ENCODE measurements at regions not wholly inside any gene's neighbourhood (a gene's known extent, or its start where the extent isn't known, plus 50 kb on each side); places are given as distances from the start of the nearest gene placed in this dataset.

DNA sequence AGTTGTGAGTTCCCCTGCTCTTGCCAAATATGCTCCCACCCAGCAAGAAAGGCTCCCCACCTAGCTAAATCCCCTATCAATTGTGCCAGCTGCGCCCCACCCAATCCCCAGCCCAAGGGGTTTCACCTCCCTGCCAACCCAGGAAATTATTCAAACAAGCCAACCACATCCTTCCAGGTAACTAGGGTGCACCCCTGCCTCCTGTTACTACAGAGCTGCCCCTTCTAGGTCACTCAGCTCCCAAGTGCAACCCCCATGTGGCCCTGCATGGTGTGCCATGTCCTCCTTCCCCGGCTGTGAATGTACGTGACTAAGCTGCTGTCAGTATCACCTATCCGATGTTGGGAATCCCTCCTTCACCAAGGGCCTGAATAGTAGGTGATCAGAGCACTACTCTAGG lies 91.2 kb upstream of the LDAH start:
- TF ChIP-seq ZFX (IDR thresholded peaks at IDR 0.05): no peak
- TF ChIP-seq, protein P1, sequence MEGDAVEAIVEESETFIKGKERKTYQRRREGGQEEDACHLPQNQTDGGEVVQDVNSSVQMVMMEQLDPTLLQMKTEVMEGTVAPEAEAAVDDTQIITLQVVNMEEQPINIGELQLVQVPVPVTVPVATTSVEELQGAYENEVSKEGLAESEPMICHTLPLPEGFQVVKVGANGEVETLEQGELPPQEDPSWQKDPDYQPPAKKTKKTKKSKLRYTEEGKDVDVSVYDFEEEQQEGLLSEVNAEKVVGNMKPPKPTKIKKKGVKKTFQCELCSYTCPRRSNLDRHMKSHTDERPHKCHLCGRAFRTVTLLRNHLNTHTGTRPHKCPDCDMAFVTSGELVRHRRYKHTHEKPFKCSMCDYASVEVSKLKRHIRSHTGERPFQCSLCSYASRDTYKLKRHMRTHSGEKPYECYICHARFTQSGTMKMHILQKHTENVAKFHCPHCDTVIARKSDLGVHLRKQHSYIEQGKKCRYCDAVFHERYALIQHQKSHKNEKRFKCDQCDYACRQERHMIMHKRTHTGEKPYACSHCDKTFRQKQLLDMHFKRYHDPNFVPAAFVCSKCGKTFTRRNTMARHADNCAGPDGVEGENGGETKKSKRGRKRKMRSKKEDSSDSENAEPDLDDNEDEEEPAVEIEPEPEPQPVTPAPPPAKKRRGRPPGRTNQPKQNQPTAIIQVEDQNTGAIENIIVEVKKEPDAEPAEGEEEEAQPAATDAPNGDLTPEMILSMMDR (conservative IDR thresholded peaks at IDR 0.05): no peak
- no peak overlapping the region for H3K27ac ChIP-seq

DNA sequence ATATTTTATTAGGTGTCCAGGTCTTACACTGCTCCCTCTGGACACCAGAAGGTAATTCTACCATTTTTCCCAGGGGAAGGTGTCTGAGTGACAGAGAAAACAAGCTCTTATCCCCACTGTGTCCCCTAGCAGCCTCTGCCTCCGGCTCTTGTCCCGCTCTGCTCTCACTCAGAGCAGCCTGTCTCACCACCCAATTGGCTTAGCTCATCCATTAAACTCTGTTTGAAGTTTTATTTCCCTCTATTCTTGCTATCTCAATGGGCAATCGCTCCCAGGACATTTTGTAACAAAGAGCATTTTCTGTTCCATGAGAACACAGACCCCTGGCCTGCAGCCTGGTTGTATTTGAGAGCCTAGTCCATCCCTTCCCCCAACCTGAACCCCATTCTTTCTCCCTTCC lies 90.6 kb upstream of the LDAH start:
- no peak overlapping the region for H3K27ac ChIP-seq
- TF ChIP-seq, protein P1 (conservative IDR thresholded peaks at IDR 0.05): no peak

DNA sequence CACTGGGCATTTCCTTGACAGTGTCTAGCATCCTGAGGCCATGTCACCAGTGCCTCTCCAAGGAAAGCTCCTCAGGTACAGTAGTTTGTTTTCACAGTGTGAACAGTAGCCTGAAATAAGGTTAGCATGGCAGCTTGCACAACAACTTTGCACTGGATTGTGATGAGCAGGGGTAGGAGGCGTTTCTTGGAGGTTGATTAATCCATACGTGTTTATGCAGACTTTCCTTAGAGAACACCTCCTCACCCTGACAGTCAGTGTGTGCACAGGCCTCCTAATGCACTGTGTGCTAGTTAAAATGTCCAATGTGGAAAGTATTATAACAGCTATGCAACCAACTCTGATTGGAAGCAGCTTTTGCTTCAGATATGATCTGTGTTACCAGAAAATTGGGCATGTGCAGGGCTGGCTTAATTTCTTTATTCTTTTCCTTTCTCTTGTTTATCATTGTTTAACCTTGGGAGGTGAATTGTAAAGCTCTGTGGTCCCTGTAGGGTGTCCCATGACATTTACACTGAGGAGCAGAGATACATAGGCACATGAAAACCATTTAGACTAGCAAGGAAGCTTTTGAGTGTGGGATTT lies 77.2 kb upstream of the LDAH start:
- no peak overlapping the region for H3K27ac ChIP-seq
- TF ChIP-seq, protein P1 (conservative IDR thresholded peaks at IDR 0.05): no peak
- no peak for TF ChIP-seq ZFX (IDR thresholded peaks at IDR 0.05)

DNA sequence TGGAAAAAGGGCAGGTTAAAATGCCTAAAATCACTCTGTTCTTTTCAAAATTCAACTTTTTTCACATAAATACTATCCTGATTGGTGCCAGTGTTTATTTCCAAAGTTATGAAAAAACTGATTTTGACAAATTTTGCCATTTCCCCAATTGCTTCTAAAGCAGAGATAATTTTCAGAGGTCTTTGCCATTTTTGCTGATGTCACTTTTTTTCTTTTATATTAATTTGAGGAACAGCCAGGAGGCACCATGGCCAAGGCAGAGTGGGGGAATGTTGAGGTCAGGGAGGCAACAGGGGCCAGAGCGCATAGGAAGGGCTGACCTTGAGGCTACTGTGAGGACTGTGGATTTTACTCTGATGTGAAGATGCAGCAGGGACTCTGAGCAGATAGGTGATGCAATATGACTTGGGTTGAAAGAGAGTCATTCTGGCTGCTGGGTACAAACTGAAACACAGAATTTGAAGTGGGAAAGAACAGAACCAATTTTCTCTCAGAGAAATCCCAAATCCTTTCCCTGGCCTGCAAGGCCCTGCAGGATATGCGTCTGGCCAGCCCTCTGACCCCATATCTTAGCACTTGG lies 75.1 kb upstream of the LDAH start:
- no peak overlapping the region for H3K27ac ChIP-seq
- TF ChIP-seq ZFX (IDR thresholded peaks at IDR 0.05): no peak
- TF ChIP-seq, protein P1 (conservative IDR thresholded peaks at IDR 0.05): no peak

DNA sequence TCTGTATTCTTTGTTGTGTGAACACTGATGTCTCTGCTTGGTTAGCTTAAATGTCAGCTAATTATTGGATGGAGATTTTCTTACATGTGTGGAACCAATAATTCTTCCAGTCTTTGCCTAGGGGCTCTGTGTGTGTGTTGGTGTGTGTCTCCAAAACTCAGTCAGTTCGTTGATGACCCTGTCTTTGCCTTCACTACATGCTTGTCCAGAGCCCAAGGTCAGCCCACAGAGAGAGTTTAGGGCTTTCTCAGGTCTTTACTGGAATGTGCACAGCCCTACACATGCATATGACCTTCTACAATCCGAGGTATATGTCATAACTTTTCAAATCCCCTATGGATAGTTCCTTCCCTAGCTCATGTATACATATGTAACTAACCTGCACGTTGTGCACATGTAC lies 74.1 kb upstream of the LDAH start:
- TF ChIP-seq, protein P1 (conservative IDR thresholded peaks at IDR 0.05): no peak
- TF ChIP-seq ZFX (IDR thresholded peaks at IDR 0.05): no peak

DNA sequence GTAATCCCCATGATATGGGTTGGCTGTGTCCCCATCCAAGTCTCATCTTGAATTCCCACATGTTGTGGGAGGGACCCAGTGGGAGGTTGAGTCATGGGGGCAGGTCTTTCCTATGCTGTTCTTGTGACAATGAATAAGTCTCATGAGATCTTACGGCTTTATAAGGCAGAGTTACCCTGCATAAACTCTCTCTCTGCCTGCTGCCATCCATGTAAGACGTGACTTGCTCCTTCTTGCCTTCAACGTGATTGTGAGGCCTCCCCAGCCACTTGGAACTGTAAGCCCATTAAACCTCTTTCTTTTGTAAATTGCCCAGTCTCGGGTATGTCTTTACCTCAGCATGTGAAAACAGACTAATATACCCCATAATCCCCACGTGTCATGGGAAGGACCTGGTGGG lies 61.9 kb upstream of the LDAH start:
- no peak overlapping the region for H3K27ac ChIP-seq

More for the DNA sequence above, 74.1 kb upstream of the LDAH start:
- no peak overlapping the region for H3K27ac ChIP-seq

DNA sequence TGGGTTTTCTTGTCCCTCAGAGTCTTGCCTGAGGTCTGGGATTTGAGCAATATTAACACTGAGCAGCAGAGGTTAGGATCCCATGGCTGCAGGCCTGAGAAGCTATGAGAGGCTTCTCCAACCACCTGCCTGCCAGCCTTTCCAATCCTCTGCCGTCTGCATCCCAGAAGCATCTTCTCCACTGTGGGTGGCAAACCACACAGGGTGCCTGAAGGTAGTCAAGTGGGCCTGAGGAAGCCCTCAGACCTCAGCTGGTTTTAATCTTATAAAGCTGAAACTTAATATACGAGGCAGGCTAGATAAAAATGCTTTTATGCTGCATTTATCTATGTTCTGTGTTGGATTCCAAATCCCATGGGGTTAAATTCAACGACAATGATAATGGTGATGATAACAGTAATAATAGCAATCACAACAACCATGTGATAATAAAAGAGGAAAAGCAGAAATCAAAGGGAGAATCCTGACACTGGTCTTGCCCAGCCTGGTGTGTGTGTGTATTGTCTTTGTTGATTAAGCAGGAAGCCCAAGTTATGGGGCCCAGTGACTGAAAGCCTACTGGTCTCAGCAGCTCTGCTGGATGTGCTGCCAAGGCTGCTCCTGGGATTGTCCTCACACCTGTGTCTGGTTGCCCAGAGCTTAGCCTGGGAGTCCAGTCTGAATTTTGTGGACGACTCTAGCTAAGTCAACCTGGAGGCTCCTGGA lies 59.7 kb upstream of the LDAH start:
- H3K27ac ChIP-seq: no peak overlapping the region
- no peak for TF ChIP-seq ZFX (IDR thresholded peaks at IDR 0.05)
- TF ChIP-seq, protein P1 (conservative IDR thresholded peaks at IDR 0.05): no peak

More for the DNA sequence above, 61.9 kb upstream of the LDAH start:
- TF ChIP-seq, protein P1 (conservative IDR thresholded peaks at IDR 0.05): no peak
- TF ChIP-seq ZFX (IDR thresholded peaks at IDR 0.05): no peak

All from C4-2B (cell line).